ENCODE measurements at regions not wholly inside any gene's neighbourhood (a gene's known extent, or its start where the extent isn't known, plus 50 kb on each side); places are given as distances from the start of the nearest gene placed in this dataset.
"Not testable (repeated sequence)": the region's sequence is repeated elsewhere in the genome, so short reads cannot be mapped to it uniquely, and the experiment has no call there.

GRCh38 chr2:153532140-153532539, 53.6 kb upstream of the RPRM start:
- no peak for DNase-seq

DNA sequence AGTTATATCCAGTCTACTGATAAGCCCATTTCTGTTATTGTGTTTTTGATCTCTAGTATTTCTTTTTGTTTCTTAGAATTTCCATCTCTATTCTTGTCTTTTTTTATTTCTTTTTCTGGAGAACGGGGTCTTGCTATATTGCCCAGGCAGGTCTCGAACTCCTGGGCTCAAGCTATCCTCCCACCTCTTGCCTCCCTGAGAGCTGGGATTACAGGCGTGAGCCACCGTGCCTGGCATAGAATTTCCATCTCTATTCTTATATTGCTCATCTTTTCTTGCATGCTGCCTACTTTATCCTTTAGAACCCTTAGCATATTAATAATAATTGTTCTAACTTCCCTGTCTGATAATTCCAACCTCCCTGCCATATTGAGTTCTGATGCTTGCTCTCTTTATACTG, 55.2 kb upstream of the RPRM start:
- not testable (repeated sequence) for DNase-seq

- DNase-seq, result not testable (repeated sequence)
Observed at GRCh38 chr2:153534590-153534989, 56.0 kb upstream of the RPRM start.

DNA sequence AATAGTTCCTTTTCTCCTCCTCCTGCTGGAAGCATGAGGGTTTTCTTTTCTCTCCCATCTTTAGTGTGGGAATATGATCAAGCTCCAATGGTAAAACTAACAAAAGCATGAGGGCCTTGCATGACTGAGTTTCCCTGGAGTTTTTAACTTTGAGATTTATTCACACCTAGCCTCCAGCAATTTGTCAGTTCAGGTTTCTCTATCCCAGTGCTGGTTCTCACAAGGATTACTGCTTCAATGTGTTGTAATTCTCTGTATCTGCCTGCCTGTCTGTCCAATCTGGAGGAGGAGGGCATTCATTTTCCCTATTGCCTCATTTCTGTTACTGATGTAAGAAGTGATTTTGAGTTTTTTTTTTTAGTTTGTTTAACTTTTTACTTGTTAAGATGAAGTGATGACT, 57.6 kb upstream of the RPRM start:
- no peak for DNase-seq

GRCh38 chr2:153538102-153538501, 59.5 kb upstream of the RPRM start:
- not testable (repeated sequence) for DNase-seq

GRCh38 chr2:153543635-153544071, 65.1 kb upstream of the RPRM start:
- DNase-seq, result peak in 2 of 3 experiments; percentile 64 to 89

- no peak for DNase-seq
Observed at GRCh38 chr2:153546358-153546757, 67.8 kb upstream of the RPRM start.

GRCh38 chr2:153548536-153548935, 70.0 kb upstream of the RPRM start:
- no peak for DNase-seq

DNA sequence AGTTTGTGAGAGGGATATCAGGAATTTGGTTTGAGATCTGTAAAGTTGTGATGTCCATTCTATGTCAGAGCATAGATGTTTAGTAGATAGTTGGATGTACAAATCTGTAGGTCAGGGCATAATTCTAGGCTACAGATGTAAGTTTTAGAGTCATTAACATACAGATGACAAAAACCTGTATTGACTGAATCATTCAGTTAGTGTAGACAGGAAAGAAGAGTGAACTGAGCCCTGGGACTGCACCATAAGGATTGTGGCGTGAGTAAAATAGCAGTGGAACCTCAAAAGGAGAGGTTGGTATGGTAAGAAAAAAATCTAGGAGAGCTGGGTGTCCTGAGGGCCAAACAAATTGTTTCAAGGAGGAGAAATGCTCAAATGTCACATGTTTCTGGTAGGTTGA, 73.1 kb upstream of the RPRM start:
- DNase-seq, result no peak

DNA sequence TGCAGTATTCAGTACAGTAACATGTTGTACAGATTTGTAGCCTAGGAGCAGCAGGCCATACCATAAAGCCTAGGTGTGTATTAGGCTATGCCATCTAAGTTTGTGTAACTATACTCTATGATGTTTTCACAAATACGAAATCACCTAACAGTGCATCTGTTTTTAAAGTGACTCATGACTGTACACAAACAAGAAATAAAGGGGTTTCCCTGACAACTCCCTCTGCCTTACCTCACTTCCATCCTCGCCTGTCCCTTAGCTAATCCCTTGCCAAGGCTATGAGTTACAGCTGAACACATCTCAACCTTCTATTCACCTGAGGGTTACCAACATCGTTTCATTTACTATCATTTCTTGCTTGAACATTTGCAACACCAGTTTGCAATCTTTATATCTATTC, 78.6 kb upstream of the RPRM start:
- peak in 1 of 3 experiments; percentile 16 for DNase-seq

GRCh38 chr2:153557714-153558113, 79.2 kb upstream of the RPRM start:
- no peak for DNase-seq

DNA sequence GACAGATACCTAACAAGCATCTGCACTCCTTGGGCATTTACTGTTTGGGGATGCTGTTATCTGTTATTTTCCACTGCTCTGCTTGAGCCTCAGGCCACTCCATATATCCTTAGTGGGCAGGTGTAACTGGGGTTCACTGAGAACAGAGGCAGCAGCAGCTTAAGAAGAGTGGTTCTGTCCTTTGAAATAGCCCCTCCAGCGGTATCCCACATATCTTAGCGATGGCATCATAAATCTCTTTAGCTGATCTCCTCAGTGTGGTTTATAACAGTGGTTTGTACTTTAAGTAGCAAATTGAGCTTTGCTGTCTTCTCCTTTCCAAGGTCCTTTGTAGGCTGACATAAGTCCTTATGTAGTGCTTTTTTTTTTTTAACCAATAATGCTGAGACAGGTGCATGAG, 79.7 kb upstream of the RPRM start:
- DNase-seq, result no peak

- DNase-seq, result no peak
Observed at GRCh38 chr2:153567367-153567766, 88.8 kb upstream of the RPRM start.

- DNase-seq, result no peak
Observed at GRCh38 chr2:153568105-153568504, 89.5 kb upstream of the RPRM start.

DNA sequence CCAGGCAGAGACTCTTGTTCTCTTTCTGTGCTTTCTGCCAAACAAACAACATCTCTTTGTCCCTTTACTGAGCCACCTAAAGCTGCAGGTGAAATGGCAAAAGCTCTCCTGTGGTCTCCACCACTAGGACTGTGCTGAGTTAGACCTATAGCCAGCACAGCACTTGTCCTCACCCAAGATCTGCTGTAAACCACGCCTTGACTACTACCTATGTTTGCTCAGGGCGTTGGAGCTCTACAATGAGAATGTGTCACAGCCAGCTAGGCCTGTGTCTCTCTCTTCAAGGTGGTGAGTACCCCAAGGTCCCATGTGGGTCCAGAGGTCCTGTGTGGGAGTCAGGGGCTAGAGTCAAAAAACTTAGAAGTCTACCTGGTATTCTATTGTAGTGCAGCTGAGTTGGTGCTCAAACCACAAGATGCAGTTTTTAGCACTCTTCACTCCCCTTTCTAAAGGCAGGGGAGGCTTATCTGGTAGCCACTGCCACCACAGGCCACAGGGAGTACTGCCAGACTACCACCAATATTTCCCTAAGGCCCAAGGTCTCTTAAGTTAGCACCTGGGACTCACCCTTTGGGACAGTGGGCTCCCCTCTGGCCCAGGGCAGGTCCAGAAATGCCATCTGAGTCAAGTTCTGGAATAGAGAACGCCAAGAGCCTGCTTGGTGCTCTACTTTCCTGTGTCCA, 96.8 kb upstream of the RPRM start:
- no peak for DNase-seq

DNA sequence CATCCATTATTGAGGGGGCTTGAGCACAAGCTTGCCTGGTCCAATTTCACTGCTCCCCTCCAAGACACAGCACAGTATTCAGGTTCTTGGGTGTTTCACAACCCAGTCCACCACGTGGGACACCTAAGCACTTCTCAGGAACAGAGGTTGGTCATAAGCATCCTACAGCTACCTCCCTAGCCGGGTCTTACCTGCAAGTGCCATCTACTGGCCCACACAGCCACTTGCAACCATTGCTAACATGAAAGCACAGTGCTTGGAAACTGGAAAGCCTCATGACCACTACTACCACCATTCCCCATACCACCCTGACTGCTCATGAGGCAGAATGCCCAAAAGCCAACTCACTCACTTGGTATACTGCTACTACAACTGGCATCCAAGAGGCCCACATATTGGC, 105.7 kb upstream of the RPRM start:
- DNase-seq, result no peak

- DNase-seq, result no peak
Observed at GRCh38 chr2:153588408-153588807, 109.8 kb upstream of the RPRM start.

DNA sequence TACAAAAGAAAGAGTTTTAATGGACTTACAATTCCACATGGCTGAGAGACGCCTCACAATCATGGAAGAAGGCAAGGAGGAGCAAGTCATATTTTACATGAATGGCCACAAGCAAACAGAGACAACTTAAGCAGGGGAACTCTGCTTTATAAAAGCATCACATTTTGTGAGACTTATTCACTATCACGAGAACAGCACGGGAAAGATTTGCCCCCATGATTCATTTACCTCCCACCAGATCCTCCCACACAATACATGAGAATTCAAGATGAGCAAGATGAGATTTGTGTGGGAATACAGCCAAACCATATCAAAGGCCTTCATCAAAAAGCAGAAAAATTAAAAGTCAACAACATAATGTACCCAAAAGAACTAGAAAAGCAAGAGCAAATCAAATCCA, 111.0 kb upstream of the RPRM start:
- DNase-seq, result no peak

DNA sequence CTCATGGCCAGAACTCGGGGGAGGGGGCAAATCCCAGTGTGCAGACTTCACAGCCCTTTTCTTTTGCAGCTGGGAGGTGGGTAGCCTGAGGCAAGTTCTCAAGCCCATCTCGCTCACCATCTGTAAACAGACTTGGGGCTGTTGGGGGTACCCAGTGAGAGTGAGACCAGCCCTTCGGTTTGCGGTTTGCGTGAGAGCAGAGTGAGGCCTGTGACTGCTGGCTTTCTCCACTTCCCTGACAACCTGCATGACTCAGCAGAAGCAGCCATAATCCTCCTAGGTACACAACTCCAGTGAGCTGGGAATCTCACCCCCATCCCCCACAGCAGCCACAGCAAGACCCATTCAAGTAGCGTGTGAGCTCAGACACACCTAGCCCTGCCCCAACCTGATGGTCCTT, 114.5 kb upstream of the RPRM start:
- peak in 2 of 3 experiments; percentile 6 to 33 for DNase-seq

DNA sequence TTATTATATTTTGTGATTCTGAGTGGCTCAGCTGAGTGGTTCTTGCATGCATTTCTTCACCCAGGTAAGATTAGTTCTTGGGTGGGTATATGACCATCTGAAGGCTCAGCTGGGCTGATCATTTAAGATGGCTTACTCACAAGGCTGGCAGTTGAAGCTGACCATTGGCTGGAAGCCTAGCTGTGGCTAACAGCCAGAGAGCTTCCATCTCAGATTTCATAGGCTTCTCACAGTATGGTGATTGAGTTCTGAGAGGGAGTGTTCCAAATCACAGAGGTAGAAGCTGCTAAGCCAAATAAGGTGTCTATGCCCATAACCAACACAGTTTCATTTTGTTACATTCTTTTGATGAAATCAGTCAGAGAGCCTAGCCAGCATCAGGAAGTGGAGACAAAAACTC, 117.4 kb upstream of the RPRM start:
- peak in 2 of 3 experiments; percentile 4 to 6 for DNase-seq

- DNase-seq, result no peak
Observed at GRCh38 chr2:153601812-153602211, 123.2 kb upstream of the RPRM start.

DNA sequence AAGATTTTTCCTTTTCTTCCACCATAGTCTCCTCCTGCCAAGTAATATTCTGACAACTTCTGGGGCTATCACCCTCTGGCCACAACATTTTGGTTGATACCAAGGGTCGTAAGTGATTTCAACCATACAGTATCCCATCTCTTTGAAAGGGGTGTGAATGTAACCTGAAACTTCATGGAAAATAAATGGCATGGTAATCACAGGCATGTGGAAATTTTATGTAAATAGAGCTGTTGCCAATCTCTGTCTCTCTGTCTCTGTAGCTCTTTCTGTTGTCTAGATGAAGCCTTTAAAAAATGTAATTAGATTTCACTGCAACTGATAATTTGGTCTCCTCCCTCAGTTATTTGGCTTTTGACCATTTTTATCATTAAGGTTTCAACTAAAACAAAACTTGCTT, 125.6 kb upstream of the RPRM start:
- no peak for DNase-seq

- no peak for DNase-seq
Observed at GRCh38 chr2:153606623-153607022, 128.1 kb upstream of the RPRM start.

DNA sequence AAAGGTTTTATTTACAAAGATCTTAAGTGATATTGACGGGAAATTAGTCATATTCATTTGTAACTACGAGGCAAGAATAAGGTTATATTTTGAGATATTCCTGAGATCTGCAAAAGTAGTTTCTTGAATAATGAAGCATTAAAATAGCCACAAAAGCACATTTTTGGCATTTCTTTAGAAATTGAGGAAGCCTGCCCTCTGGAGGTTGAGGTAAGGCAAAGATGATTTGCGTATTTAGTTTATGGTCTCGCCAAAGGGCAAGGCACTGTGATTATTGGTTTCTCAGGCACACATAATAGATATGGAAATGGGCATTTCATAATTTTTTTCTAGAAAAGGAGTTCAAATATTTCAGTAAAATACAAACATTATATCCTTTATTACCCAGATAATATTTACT, 143.7 kb upstream of the RPRM start:
- no peak for DNase-seq

DNA sequence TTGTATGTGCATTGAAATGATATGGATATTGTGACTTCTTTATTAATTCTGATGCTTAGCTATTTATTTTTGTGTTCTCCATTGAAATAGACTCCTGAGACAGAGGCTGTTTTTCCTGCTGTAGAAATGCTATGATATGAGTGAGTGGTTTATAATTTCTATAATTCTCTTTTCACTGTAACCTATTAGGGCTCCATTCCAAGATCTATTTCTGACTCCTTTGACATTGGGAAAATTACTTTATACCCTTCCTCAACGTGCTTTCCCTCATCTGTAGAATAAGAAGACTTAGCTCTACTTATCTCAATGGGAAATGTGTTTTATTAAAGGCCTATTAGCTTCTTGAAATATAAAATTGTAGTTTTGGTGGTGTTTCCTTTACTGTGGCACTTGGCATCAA, 144.5 kb upstream of the RPRM start:
- no peak for DNase-seq
